GDM1 (cell line): ENCODE measurements at regions not wholly inside any gene's neighbourhood (a gene's known extent, or its start where the extent isn't known, plus 50 kb on each side); places are given as distances from the start of the nearest gene placed in this dataset.
"Not testable (repeated sequence)": the region's sequence is repeated elsewhere in the genome, so short reads cannot be mapped to it uniquely, and the experiment has no call there.

ENCODE experiments used
- DNase-seq: peaks from one replicate; lab custom pipeline; 2025; lab: John Stamatoyannopoulos, UW

GRCh38 chr2:163081754-163082153 is 243.2 kb upstream of the KCNH7 start:
- no peak for DNase-seq

GRCh38 chr2:163077241-163077640 is 238.7 kb upstream of the KCNH7 start:
- no peak for DNase-seq

GRCh38 chr2:163066085-163066484 is 227.5 kb upstream of the KCNH7 start:
- DNase-seq: no peak

- no peak for DNase-seq
These were observed 224.0 kb upstream of the KCNH7 start for GRCh38 chr2:163062524-163062923.

- no peak for DNase-seq
These were observed 208.0 kb upstream of the KCNH7 start for GRCh38 chr2:163046615-163047014.

GRCh38 chr2:163045830-163046229 is 207.3 kb upstream of the KCNH7 start:
- DNase-seq: no peak

- no peak for DNase-seq
These were observed 205.5 kb upstream of the KCNH7 start for GRCh38 chr2:163044114-163044513.

- DNase-seq: no peak
These were observed 204.6 kb upstream of the KCNH7 start for GRCh38 chr2:163043201-163043600.

GRCh38 chr2:163039266-163039665 is 200.7 kb upstream of the KCNH7 start:
- DNase-seq: no peak

- no peak for DNase-seq
These were observed 190.2 kb upstream of the KCNH7 start for GRCh38 chr2:163028807-163029206.

- DNase-seq: not testable (repeated sequence)
These were observed 187.7 kb upstream of the KCNH7 start for GRCh38 chr2:163026136-163026775.

GRCh38 chr2:163016882-163017281 is 178.3 kb upstream of the KCNH7 start:
- not testable (repeated sequence) for DNase-seq

- DNase-seq: no peak
These were observed 172.4 kb upstream of the KCNH7 start for GRCh38 chr2:163011000-163011399.

GRCh38 chr2:163008642-163009041 is 170.1 kb upstream of the KCNH7 start:
- no peak for DNase-seq

GRCh38 chr2:162994718-162995117 is 156.2 kb upstream of the KCNH7 start:
- no peak for DNase-seq

GRCh38 chr2:162992828-162993227 is 154.3 kb upstream of the KCNH7 start:
- DNase-seq: no peak

GRCh38 chr2:162989507-162989906 is 150.9 kb upstream of the KCNH7 start:
- no peak for DNase-seq

GRCh38 chr2:162974771-162975170 is 136.2 kb upstream of the KCNH7 start:
- DNase-seq: no peak

GRCh38 chr2:162972383-162972782 is 133.8 kb upstream of the KCNH7 start:
- DNase-seq: no peak

GRCh38 chr2:162968306-162968705 is 129.7 kb upstream of the KCNH7 start:
- no peak for DNase-seq

- no peak for DNase-seq
These were observed 129.2 kb upstream of the KCNH7 start for GRCh38 chr2:162967811-162968210.

- no peak for DNase-seq
These were observed 128.6 kb upstream of the KCNH7 start for GRCh38 chr2:162967147-162967546.

- DNase-seq: no peak
These were observed 126.6 kb upstream of the KCNH7 start for GRCh38 chr2:162965191-162965590.

GRCh38 chr2:162964513-162964912 is 125.9 kb upstream of the KCNH7 start:
- no peak for DNase-seq

GRCh38 chr2:162963156-162963555 is 124.6 kb upstream of the KCNH7 start:
- DNase-seq: no peak
